ENCODE measurements at regions not wholly inside any gene's neighbourhood (a gene's known extent, or its start where the extent isn't known, plus 50 kb on each side); places are given as distances from the start of the nearest gene placed in this dataset.

- TF ChIP-seq ZNF274 (IDR thresholded peaks at IDR 0.05; ENCODE audit: low read depth, low read length) (no peak), RAD21 (IDR thresholded peaks at IDR 0.05; ENCODE audit: low read depth) (no peak), POLR2A (IDR thresholded peaks at IDR 0.05; ENCODE audit: borderline replicate concordance, extremely low read depth, insufficient read depth, insufficient read length) (no peak), TCF7L2 (IDR thresholded peaks at IDR 0.05; ENCODE audit: borderline replicate concordance, extremely low read depth, insufficient read depth, insufficient read length) (no peak), ELF1 (IDR thresholded peaks at IDR 0.05; ENCODE audit: borderline replicate concordance, low read depth) (no peak)
Observed at GRCh38 chr12:46948936-46949545, 123.2 kb upstream of the SLC38A4 start (continued).

DNA sequence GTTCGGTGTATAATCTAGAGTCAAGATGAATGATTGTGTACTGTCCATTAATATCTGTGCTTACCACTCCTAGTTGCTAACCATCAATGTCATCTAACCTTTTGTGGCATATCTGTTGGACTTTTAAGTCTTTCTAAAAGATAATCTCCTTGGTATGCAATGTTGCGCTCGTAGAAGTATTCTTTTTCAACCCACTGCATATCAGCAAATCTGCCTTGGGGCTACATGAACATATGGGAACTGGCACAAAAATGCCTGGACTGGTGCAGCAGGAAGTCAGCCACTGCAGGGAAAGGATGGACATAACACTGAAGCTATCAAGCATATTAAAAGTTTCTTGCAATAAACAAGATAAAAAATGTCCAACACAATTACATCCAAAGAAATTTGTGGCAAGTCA, 124.3 kb upstream of the SLC38A4 start:
- intact Hi-C loops (cut with micrococcal nuclease): no loop called here

More for the DNA sequence above, 124.3 kb upstream of the SLC38A4 start:
- Histone ChIP-seq H2AFZ (ENCODE audit: low read depth, low read length, poor library complexity, severe bottlenecking) (no peak overlapping the region), H3K4me2 (ENCODE audit: low read length) (no peak overlapping the region), H3K36me3 (ENCODE audit: control insufficient read depth in 1 of 2, insufficient read depth in 2 of 2, low read length in 2 of 2) (no peaks in the 10 kb centered on the region), H3K9me3 (ENCODE audit: control insufficient read depth in 1 of 2, insufficient read depth in 1 of 2, low read depth in 1 of 2, low read length in 2 of 2) (no peaks in the 10 kb centered on the region), H3K27ac (ENCODE audit: low read depth, low read length) (no peak overlapping the region), H3K4me3 (replicated peaks in 1 of 2; ENCODE audit: low read depth in 1 of 2, low read length in 2 of 2) (no peak overlapping the region), H3K79me2 (ENCODE audit: insufficient read depth, low read length) (no peaks in the 10 kb centered on the region), H3K9me2 (ENCODE audit: insufficient read depth) (no peaks in the 10 kb centered on the region), H3K9ac (ENCODE audit: low read length) (no peak overlapping the region), H4K20me1 (ENCODE audit: insufficient read depth) (no peaks in the 10 kb centered on the region), H3K4me1 (ENCODE audit: control insufficient read depth in 1 of 2, insufficient read depth in 2 of 2, low read length in 2 of 2) (no peaks in the 10 kb centered on the region), H3K27me3 (ENCODE audit: insufficient read depth, low read length) (no peaks in the 10 kb centered on the region)
- POLR2A ChIA-PET: no interaction called here
- ATAC-seq: no peak
- BruUV-seq (replicated peaks): no TSS peak
- TF ChIP-seq SP1 (IDR thresholded peaks at IDR 0.05; ENCODE audit: low read depth): no peak
- TF ChIP-seq ELF1 (IDR thresholded peaks at IDR 0.05; ENCODE audit: borderline replicate concordance, low read depth): no peak
- TF ChIP-seq EZH2 (IDR thresholded peaks at IDR 0.05): no peak
- TF ChIP-seq SRF (IDR thresholded peaks at IDR 0.05; ENCODE audit: low read depth): no peak
- TF ChIP-seq ATF3 (IDR thresholded peaks at IDR 0.05): no peak
- TF ChIP-seq CEBPB (IDR thresholded peaks at IDR 0.05; ENCODE audit: low read depth): no peak
- no peak for TF ChIP-seq CBX3 (IDR thresholded peaks at IDR 0.05; ENCODE audit: low read depth)
- TF ChIP-seq, protein P1, sequence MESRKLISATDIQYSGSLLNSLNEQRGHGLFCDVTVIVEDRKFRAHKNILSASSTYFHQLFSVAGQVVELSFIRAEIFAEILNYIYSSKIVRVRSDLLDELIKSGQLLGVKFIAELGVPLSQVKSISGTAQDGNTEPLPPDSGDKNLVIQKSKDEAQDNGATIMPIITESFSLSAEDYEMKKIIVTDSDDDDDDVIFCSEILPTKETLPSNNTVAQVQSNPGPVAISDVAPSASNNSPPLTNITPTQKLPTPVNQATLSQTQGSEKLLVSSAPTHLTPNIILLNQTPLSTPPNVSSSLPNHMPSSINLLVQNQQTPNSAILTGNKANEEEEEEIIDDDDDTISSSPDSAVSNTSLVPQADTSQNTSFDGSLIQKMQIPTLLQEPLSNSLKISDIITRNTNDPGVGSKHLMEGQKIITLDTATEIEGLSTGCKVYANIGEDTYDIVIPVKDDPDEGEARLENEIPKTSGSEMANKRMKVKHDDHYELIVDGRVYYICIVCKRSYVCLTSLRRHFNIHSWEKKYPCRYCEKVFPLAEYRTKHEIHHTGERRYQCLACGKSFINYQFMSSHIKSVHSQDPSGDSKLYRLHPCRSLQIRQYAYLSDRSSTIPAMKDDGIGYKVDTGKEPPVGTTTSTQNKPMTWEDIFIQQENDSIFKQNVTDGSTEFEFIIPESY (IDR thresholded peaks at IDR 0.05; ENCODE audit: extremely low read depth, insufficient replicate concordance, low read length): no peak
- no peak for TF ChIP-seq TCF7L2 (IDR thresholded peaks at IDR 0.05; ENCODE audit: borderline replicate concordance, extremely low read depth, insufficient read depth, insufficient read length)
- no peak for TF ChIP-seq ZFX (IDR thresholded peaks at IDR 0.05)
- TF ChIP-seq JUND (IDR thresholded peaks at IDR 0.05): no peak
- RAD21 ChIA-PET (ENCODE audit: low non-redundant PET in 1 of 2, low total read pairs in 2 of 2, uncharacterized antibody in 2 of 2, unreplicated experiment in 2 of 2): no interaction called here
- DNase-seq (ENCODE audit: low read depth, low spot score): no peak
- CTCF ChIA-PET: no interaction called here
